GM19468 (cell line): ENCODE measurements at regions not wholly inside any gene's neighbourhood (a gene's known extent, or its start where the extent isn't known, plus 50 kb on each side); places are given as distances from the start of the nearest gene placed in this dataset.

Source experiments
- ATAC-seq: cut with Tn5 transposase; IDR thresholded peaks from one replicate; pipeline ENCODE4 v1.9.1; 2021; ENCODE audit warnings: mild to moderate bottlenecking, moderate library complexity, moderate number of reproducible peaks; ENCODE audit not compliant: unreplicated experiment; ENCODE audit errors: extremely low read depth

DNA sequence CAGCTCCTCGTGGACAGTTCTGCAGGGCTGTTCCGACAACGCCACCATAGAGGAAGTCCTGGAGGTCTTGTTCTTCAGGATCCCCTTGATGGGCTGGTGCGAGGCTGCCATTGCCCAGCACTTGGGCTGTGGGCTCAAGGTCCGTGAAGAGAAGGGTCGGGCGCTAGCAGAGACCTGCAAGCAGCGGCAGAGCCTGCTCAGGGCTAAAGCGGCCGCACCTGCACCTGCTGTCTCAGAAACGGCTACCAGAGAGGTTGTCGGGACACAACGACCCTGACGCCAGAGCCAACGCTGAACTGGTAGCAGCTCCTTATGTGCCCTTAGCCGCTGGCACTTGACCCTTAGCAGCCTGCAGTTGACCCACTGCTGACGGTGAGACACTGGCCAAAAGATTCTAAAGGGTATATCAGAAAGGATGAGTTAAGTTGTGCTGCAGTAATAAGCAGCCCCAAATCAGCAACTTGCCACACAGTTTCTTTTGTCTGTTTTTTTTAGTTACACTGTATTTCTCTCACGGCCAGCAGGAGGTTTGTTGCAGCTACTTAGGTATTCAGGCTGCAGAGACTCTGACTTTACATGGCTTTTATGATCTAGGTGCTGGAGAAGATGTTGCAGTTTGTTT is 55.5 kb upstream of the ST6GAL2 start:
- ATAC-seq: no peak

DNA sequence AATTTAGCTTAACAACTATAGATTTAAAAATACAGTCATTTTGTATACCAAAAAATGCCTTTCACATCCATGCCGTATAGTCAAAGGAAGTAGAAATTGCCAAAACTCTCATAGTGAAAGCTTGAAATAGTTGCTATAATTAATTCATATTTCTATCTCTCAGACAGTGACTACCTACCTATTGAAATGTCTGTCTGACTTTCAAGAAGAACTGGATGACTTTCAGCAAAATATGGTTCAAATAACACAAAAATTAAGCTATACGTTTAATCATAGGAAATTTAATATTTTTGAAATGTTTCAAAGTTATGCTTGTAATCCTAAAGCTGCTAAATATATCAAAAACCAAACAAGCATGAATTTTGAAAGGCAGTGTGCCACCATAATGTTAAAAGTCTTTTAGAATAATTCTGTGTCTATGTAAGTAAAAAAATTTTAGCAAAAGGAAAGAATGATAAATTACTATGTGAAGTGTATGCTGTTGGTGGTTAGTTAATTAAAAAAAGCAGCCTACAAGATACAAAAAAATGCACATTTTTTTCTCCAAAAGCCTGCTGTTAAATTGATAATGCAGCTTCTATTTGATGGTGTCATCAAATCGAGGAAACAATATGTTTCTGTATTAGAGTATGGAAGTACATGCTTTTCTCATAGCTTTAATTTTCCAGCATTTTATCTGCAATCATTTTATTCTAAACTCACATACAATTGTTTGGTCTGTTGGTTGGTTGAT is 57.7 kb upstream of the ST6GAL2 start:
- no peak for ATAC-seq

DNA sequence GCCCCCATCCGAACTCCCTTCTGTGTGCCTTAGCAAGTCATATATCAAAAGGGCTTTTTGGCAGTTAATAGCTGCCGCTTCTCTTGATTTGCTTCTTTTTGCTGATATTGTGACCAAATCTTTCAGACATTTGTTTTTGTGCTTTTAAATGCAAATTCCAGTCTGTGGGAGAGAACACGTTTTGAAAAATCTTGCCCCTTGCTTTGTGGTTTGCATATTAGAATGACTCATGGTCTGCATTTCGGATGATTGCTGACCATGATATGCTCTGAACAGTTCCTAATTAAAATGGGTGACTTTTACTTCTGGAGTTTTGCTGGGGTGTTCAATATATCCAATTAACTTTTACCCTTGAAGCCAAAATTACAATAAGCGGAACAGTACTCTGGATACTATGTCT is 58.2 kb upstream of the ST6GAL2 start:
- no peak for ATAC-seq

DNA sequence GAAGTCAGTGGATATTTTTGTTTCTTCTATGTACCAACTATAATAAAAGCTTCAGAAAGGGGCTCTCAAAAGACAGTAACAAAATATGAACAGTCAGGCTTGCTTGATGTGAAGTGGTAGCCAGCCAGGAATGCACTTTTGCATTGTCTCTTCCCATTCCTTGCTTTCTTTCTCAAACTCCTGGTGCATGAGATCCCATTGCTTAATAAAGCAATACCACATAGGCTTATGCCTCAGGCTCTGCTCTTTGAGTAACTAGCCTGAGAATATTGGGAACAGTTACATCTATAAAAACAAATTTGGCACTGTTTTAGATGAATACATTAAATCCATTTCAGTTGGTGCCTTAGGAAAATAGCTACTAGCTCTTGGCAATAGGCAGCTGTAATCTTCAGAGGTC is 62.6 kb upstream of the ST6GAL2 start:
- ATAC-seq: no peak

GRCh38 chr2:106953236-106953635 is 67.3 kb upstream of the ST6GAL2 start:
- ATAC-seq: no peak

DNA sequence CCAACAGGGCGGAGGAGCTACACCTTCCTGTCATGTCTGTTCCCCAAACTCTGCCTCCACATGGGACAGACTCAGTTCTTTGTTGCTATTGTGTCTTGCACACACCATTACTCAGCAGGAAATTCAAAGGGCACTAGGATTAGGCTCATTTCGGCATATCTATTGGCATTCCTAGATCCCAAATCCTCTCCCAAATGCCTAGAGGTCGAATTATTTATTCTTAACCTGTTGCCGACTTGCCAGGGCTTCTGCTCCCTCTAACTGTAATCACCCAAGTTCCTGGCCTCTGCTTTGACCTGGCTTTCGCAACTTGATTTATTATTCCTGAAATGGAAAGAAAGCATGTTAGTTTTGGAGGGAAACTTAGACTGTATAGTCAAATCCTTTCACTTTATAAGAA is 67.8 kb upstream of the ST6GAL2 start:
- no peak for ATAC-seq

DNA sequence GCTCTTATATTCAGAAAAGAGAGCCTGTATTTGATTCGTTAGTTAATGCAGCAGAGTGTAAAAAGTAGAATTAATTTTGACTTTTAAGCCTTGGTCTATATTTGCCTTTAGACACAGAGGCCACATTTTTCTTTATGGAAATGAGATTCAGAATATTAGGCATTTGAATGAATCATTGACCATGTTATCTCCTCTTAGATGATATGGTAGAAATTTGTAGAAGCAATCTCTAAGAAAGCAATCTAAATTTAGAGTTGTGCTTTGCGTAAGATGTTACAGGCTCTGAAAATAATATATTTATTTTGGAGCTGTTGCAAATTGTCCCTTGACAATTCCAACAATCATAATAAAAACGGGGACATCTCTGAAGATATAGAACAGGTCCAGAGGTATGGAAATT is 68.3 kb upstream of the ST6GAL2 start:
- no peak for ATAC-seq

DNA sequence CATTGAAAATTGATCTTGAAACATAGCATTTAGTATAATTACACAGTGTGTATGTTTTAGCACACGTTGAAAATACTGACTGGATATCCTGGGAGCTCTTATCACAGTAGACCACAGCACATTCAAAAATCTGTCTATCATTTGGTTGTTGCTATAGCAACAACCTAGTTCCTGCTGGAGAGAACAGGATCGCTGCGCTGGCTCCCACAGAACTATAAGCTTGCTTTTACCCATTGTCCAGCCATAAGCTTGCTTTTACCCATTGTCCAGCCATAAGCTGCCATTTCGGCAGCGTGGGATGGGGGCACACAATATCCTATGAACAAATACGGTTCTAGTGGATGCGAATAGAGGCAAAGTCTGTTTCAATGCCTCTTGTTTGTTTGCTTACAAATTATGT is 70.4 kb upstream of the ST6GAL2 start:
- ATAC-seq: no peak

GRCh38 chr2:106956879-106957278 is 70.9 kb upstream of the ST6GAL2 start:
- no peak for ATAC-seq

DNA sequence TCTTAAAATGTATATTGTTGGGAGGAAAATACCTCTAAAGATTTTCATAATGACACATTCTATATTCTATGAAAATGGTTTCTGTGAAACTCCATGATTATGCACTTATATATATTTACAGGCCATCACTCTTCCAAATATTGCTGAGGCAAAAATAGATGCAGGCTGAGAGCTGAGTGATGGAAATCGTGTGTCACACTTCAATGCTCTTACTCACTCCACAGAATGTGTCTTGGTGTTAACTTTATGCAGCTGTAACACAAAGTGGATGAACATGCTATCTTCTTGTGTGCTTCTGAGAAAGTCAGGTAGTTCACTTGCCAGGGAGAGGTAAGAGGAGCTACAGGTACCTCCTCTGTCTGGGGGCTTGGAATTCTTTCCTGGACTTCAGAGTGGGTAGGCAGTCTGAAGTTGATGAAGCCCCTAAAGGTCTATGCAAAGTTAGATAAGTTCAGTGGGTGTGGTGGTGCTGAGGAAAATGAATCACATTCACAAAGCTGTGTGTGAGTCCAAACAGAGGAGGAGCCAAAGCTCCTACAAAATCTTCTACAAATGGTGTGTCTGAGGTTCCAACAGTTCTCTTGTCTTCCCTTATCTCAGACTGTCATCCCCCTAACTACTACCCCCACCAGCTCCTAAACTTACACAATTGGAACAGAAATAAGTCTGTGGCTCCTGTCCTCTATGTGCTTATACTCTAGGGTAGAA is 74.2 kb upstream of the ST6GAL2 start:
- ATAC-seq: no peak

GRCh38 chr2:106960683-106961161 is 74.8 kb upstream of the ST6GAL2 start:
- no peak for ATAC-seq

- no peak for ATAC-seq
Measured at GRCh38 chr2:106961328-106961727, 75.4 kb upstream of the ST6GAL2 start.

DNA sequence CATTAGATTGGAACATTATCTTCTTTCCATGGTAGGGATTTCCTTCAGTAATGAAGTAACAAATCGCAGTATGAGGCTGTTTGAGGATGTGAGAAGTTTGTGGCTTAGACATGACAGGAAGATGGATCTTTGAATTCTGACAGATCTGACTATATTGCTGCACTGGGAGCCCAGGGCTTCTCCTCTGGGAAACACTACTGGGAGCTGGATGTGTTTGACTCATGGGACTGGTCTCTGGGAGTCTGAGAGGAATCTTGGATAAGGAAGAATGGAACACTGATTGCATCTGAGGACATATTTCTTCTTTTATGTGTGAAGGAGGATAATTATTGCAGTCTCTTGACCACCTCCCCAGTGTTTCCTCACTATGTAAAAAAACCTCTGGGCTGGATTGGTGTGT is 77.2 kb upstream of the ST6GAL2 start:
- ATAC-seq: no peak

GRCh38 chr2:106963893-106964292 is 77.9 kb upstream of the ST6GAL2 start:
- no peak for ATAC-seq

DNA sequence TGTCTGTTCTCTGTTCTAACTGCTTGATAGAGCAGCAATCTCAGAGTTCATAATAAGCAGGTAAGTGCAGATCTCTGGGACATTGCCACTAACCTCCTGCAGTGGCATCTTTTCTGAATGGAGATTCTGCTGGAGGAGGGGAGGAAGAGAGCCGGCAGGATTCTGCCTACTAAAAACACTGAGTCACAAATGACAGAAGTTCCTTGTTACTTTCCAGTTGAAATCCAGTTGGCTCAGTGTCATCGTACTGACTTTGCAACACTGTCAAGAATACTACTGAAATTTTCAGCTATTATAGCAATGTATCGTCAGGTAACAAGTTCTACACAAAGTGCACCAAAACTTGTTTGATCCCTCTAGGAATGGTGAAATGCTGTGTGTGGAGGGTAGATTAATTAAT is 79.6 kb upstream of the ST6GAL2 start:
- ATAC-seq: no peak

DNA sequence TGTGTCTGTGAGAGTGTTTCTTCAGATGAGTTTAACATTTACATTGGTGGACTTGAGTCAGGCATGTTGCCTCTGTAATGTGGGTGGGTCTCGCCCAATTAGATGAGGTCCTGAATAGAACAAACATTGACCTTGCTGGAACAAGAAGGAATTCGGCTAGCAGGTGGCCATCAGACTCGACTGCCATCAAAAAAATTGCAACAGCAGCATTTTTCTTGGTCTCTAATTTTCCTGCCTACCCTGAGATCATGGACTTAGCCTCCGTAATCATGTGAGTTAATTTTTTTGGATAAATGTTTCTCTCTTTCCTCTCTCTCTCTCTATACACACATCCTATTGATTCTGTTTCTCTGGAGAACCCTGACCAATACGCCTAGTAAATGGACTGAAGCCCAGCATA is 83.8 kb upstream of the ST6GAL2 start:
- no peak for ATAC-seq

- no peak for ATAC-seq
Measured at GRCh38 chr2:106970471-106971261, 84.7 kb upstream of the ST6GAL2 start.

- ATAC-seq: no peak
Measured at GRCh38 chr2:106972782-106973181, 86.8 kb upstream of the ST6GAL2 start.

DNA sequence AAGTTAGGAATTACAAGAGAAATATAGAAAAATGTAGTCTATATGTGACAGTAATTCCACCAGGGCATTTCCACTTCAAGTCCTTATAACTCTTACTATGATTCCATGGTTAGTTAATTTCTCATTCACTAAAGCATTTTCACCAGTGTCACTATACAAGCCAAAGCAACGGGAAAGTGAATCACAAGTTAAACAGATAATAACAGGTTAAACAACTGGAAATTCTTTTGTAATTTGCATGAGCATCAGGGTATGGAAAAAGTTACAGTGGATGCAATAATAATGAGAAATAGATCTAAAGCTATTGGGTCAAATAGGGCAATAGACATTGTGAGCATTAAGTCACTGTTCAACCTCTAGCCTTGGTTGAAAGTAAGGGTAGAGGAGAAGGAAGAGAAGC is 88.9 kb upstream of the ST6GAL2 start:
- ATAC-seq: no peak

DNA sequence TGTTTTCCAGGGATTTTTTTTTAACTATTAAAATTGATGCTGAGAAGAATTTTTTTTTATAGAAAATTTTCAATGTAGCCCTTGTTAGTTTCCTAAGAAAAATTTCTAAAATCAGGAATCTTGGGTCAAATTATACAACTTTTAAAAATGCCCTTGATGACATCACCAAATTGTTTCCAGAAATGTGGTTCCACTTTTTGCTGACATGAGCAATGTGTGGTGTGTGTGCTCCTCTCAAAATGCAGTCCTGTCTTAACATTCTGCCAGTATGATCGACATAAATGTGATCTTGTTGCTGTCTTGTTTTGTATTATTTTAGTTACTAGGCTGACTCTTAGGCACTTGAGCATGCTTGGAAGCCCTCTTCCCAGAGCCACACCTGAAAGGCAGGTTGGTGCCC is 89.7 kb upstream of the ST6GAL2 start:
- no peak for ATAC-seq

GRCh38 chr2:106976548-106976947 is 90.6 kb upstream of the ST6GAL2 start:
- no peak for ATAC-seq
